Tibial nerve (tissue), 4 donors: ENCODE measurements at regions not wholly inside any gene's neighbourhood (a gene's known extent, or its start where the extent isn't known, plus 50 kb on each side); places are given as distances from the start of the nearest gene placed in this dataset.

Source experiments
- DNase-seq, 2 donors: peaks; one replicate each; pipeline ENCODE4 v3.0.0-alpha.2; 2019; ENCODE audit warnings: low spot score in 2 of 2
- H3K27ac ChIP-seq, 4 donors: fragments of 200-600 bp; sonication (generic) in 3 of 4; one replicate each; pipeline ENCODE4 v1.5.1; 2017 to 2019; ENCODE audit warnings: mild to moderate bottlenecking in 1 of 4
- H3K27me3 ChIP-seq, 2 donors: fragments of 200-600 bp; sonication (generic) in 1 of 2; one replicate each; pipeline versions ENCODE4 v1.5.1 to v1.6.0; 2017 to 2019
- H3K36me3 ChIP-seq, 3 donors: fragments of 200-600 bp; sonication (generic); one replicate each; pipeline ENCODE4 v1.5.1; 2018 to 2019
- H3K4me1 ChIP-seq, 4 donors: fragments of 200-600 bp; sonication (generic) in 3 of 4; one replicate each; pipeline ENCODE4 v1.5.1; 2017 to 2019
- H3K4me3 ChIP-seq, 4 donors: fragments of 200-600 bp; sonication (generic) in 3 of 4; one replicate each; pipeline ENCODE4 v1.5.1; 2017 to 2019; ENCODE audit warnings: mild to moderate bottlenecking in 1 of 4, moderate library complexity in 1 of 4
- H3K9me3 ChIP-seq, 4 donors: fragments of 200-600 bp; sonication (generic) in 3 of 4; one replicate each; pipeline ENCODE4 v1.5.1; 2017 to 2019
- CTCF ChIP-seq, 5 experiments: fragments of 200-600 bp in 3 of 5; fragments of 450-650 bp in 2 of 5; sonication (generic) in 3 of 5; IDR thresholded peaks; one replicate each; pipeline ENCODE4 v1.5.1; 2016 to 2019; ENCODE audit warnings: antibody characterized with exemption in 5 of 5, mild to moderate bottlenecking in 3 of 5, moderate library complexity in 2 of 5
- EP300 ChIP-seq, 2 donors: sonication (generic); formaldehyde crosslinking; IDR thresholded peaks; one replicate each; pipeline ENCODE4 v1.6.1; 2017; ENCODE audit warnings: antibody characterized with exemption in 2 of 2, mild to moderate bottlenecking in 1 of 2
- POLR2A ChIP-seq, 2 donors: fragments of 450-650 bp; IDR thresholded peaks; one replicate each; pipeline ENCODE4 v1.6.1; 2017; ENCODE audit warnings: antibody characterized with exemption in 2 of 2, mild to moderate bottlenecking in 2 of 2, moderate library complexity in 2 of 2
- WGBS, 2 donors: methylation state at CpG; one replicate each; pipeline ENCODE4 v1.1.5; 2018; 5-methylcytosine and 5-hydroxymethylcytosine counted together

- Histone ChIP-seq H3K4me1 (no peaks in the 10 kb centered on the region), H3K9me3 (peaks cover 0 to 21% (median 3%) of the 10 kb centered on the region in 4 donors), H3K27me3 (peaks cover 0 to 16% of the 10 kb centered on the region in 2 donors), H3K36me3 (no peaks in the 10 kb centered on the region), H3K4me3 (no peak overlapping the region), H3K27ac (no peak overlapping the region)
- TF ChIP-seq POLR2A (IDR thresholded peaks at IDR 0.05), result no peak
- TF ChIP-seq CTCF (IDR thresholded peaks at IDR 0.05), result no peak
- TF ChIP-seq EP300 (IDR thresholded peaks at IDR 0.05), result no peak
- no peak for DNase-seq
- 17% methylated on average over 2 of the region's 2 CpGs for WGBS, 2 donors
These were observed 65.3 kb upstream of the OTOS start for GRCh38 chr2:240205772-240206171.

- no peak for TF ChIP-seq EP300 (IDR thresholded peaks at IDR 0.05)
- no peak for TF ChIP-seq POLR2A (IDR thresholded peaks at IDR 0.05)
- TF ChIP-seq CTCF (IDR thresholded peaks at IDR 0.05), result no peak
- peaks cover 0 to 16% of the 10 kb centered on the region in 2 donors for H3K27me3 ChIP-seq
These were observed 66.2 kb upstream of the OTOS start for GRCh38 chr2:240206630-240207029.

GRCh38 chr2:240207661-240208060 lies 67.2 kb upstream of the OTOS start:
- WGBS, 2 donors, result 89 to 92% methylated on average over 4 of the region's 4 CpGs

More at GRCh38 chr2:240206630-240207029, 66.2 kb upstream of the OTOS start:
- 93 to 98% methylated on average over 4 of the region's 4 CpGs for WGBS, 2 donors
- H3K4me1 ChIP-seq, result no peaks in the 10 kb centered on the region
- no peaks in the 10 kb centered on the region for H3K36me3 ChIP-seq
- peaks cover 0 to 21% (median 3%) of the 10 kb centered on the region in 4 donors for H3K9me3 ChIP-seq
- H3K4me3 ChIP-seq, result no peak overlapping the region
- no peak for DNase-seq
- H3K27ac ChIP-seq, result no peak overlapping the region

GRCh38 chr2:240208096-240208495 lies 67.6 kb upstream of the OTOS start:
- H3K27me3 ChIP-seq, result peaks cover 0 to 16% of the 10 kb centered on the region in 2 donors
- DNase-seq, result no peak

More at GRCh38 chr2:240207661-240208060, 67.2 kb upstream of the OTOS start:
- no peaks in the 10 kb centered on the region for H3K4me1 ChIP-seq
- H3K27ac ChIP-seq, result no peak overlapping the region
- no peaks in the 10 kb centered on the region for H3K36me3 ChIP-seq
- H3K27me3 ChIP-seq, result peaks cover 0 to 16% of the 10 kb centered on the region in 2 donors
- no peak for DNase-seq
- no peak overlapping the region for H3K4me3 ChIP-seq
- H3K9me3 ChIP-seq, result peaks cover 0 to 21% (median 3%) of the 10 kb centered on the region in 4 donors
- TF ChIP-seq POLR2A (IDR thresholded peaks at IDR 0.05) (no peak), CTCF (IDR thresholded peaks at IDR 0.05) (no peak), EP300 (IDR thresholded peaks at IDR 0.05) (no peak)

More at GRCh38 chr2:240208096-240208495, 67.6 kb upstream of the OTOS start:
- no peaks in the 10 kb centered on the region for H3K4me1 ChIP-seq
- WGBS, 2 donors, result 82 to 97% methylated on average over 2 of the region's 2 CpGs
- TF ChIP-seq CTCF (IDR thresholded peaks at IDR 0.05), result no peak
- TF ChIP-seq POLR2A (IDR thresholded peaks at IDR 0.05), result no peak
- no peak for TF ChIP-seq EP300 (IDR thresholded peaks at IDR 0.05)
- peaks cover 0 to 21% (median 3%) of the 10 kb centered on the region in 4 donors for H3K9me3 ChIP-seq
- no peaks in the 10 kb centered on the region for H3K36me3 ChIP-seq
- no peak overlapping the region for H3K27ac ChIP-seq
- H3K4me3 ChIP-seq, result no peak overlapping the region
